Activated CD4-positive, alpha-beta T cell treated with anti-CD3 and anti-CD28 coated beads, Interleukin-2, Interleukin-6, amounts not matched to agents 100 ng/mL and 50 ng/mL, durations not matched to agents 16 hours and 8 hours (primary cell): ENCODE measurements at regions not wholly inside any gene's neighbourhood (a gene's known extent, or its start where the extent isn't known, plus 50 kb on each side); places are given as distances from the start of the nearest gene placed in this dataset.

Experiments
- DNase-seq: peaks from one replicate; pipeline ENCODE4 v3.0.0-alpha.2; 2020

DNA sequence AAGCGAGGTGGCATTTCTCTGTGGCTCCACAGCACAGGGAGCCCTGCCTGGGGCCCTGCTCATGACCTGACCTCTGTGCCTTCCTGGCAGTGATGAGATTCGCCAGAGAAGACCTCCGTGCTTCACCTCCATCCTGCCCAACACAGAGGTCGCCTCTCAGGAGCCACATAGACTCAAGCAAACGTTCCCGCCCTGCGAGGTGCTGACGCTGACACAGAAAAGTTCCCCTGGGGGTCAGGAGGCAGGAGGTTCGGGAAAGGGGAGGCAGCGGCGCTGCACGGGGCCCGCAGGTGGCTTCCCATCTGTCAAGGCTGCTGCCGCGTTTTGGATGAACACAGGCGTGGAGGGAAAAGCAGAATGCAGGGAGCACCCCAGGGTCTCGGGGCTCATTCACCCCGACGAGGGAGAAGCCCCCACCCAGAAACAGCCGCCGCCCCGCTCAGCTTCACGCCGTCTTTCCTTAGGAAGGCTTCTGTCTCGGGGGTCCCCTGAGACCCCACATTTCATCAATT, 579.6 kb upstream of the SALL3 start:
- no peak for DNase-seq

GRCh38 chr18:78402440-78402839, 577.2 kb upstream of the SALL3 start:
- DNase-seq = no peak

- DNase-seq = no peak
Measured at GRCh38 chr18:78402966-78403365, 576.7 kb upstream of the SALL3 start.

- no peak for DNase-seq
Measured at GRCh38 chr18:78403371-78403770, 576.2 kb upstream of the SALL3 start.

GRCh38 chr18:78405763-78406162, 573.9 kb upstream of the SALL3 start:
- DNase-seq = no peak

DNA sequence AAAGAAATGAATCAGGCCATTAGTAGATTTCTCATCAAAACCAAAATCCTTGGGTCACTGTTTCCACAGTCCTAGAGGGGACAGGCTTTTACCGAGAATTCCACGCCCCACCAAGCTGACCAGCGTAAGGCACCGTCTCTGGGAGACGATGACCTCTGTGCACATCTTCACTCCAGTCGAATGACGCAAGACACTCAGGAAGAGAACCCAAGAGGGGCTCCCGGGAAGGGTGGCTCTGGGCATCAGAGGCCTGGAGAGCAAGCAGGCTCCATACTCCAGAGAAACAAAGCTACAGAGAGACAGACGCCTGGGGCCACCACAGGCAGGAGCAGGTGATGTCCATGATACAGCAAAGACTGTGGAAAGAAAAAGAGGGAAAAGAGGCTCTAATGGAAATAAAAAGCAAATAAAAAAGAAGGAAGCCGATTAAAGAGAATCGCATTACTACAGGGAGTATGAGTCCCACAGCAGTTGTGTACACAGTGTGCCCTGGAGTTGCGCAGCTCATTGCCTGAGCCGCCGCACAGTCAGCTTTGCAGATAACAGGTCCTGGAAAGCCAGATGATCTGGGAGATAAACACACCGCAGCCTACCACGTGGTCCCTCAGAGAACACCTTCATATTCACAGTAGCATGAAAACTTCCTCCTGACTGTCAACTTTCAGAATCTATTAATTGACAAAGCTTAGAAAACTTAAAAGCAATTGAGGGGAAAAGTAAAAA, 572.7 kb upstream of the SALL3 start:
- DNase-seq = no peak

DNA sequence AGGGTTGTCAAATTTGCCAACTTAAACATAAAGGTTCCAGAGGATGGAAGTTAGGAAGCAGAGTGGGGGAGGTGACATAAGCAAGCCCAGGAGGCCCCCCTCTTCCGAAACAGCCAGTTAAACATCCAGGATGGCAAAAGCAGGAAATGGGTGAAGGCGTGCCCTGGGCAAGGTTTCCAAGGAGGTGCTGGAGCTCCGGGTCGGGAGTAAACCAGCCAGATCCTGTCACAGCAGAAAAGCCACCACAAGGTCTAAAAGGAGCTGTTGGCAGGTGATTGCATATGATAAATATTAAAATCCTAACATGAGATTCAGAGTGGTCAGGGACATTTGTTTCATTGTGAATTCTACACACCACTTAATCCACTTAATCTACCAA, 572.2 kb upstream of the SALL3 start:
- no peak for DNase-seq

DNA sequence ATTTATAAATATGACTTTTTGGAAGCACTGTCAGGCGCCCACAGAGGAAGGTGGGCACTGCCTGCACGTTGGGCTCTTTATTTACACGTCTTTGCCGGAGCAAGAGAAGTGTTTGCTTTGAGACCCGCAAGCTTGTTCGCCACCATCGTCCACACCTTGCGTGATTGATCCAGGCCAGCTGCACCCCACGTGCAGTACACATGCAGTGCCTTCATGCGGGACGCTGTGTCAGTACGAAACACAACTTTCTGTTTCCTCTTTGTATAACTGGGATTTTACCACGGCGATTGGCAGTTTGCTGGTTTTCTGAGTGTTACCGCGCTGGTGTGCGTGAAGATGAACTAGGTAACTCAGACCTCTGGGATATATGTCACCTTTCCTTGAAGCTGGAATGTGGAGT, 571.0 kb upstream of the SALL3 start:
- DNase-seq = no peak

GRCh38 chr18:78410094-78410786, 569.4 kb upstream of the SALL3 start:
- no peak for DNase-seq

DNA sequence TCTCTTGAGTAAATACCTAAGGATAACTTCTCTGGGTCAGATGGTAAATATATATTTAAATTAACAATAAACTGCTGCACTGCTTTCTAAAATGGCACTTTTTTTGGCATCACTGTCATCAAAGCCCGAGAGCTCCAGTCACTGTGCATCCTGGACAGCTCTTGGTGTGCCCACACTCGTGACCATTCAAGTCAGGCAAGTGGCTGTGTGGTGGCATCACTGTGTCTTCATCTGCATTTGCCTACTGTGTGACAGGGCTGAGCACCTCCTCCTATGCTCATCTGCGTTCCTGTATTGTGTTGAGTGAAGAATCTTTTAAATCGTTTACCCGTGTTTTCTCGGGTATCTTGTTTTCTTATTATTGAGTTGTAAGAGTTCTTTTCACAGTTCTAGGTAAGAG, 568.1 kb upstream of the SALL3 start:
- no peak for DNase-seq

- no peak for DNase-seq
Measured at GRCh38 chr18:78414302-78414701, 565.3 kb upstream of the SALL3 start.

DNA sequence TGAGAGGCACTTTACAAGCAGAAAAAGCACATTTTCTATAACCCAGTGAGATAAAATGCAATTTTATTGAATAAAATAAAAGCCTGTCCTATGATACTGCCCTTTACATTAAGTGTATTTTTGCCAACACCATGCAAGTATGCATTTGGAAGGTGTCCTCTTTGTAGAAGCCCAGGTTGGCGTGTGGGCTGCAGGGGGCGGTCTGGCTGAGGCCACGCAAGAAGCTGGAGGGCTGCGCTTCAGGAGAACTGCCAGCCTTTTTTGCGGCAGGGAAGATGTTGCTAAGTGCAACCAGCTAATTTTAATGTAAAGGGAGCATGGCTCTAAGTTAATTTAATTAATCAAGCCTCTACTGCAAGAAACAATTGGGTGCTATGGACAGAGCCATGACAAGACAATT, 562.8 kb upstream of the SALL3 start:
- no peak for DNase-seq

DNA sequence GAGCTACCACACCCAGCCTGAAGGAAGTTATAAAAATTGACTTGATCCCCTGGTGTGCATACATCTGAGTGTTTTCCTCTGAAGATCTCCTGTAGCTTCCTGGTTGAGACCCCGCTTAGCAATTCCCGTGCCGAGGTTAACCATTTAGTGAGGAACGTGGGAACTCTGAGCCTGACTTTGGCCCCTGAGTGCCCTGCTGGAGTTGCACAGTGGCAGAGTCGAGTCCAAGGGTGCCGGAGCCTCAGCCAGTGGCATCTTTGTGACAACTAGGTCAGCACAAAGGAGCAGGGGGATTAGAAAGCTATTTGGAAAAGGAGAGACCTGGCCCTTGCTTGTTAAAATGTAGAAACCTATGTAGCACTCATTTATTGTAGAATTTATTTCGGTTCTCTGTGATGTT, 561.2 kb upstream of the SALL3 start:
- DNase-seq = no peak

- DNase-seq = no peak
Measured at GRCh38 chr18:78419171-78419570, 560.4 kb upstream of the SALL3 start.

DNA sequence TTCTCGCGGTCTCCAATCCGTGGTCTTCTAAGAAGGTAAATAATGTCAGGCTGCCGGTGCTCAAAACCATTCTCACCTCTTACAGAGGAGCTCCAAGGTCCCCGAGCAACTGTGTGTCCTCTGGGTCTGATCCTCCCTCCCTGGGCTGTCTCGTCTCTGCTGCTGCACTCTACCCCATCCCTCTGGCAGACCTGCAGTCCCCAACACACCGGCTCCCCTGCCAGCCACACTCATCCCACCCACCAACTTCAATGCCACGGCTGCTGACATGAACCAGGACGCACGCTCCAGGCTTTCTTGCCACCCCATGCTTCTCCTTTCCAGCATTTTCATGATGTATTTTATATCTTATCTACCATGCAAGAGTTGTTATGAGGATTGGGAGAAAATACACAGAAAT, 559.5 kb upstream of the SALL3 start:
- DNase-seq = no peak

GRCh38 chr18:78421392-78421791, 558.2 kb upstream of the SALL3 start:
- DNase-seq = no peak

- no peak for DNase-seq
Measured at GRCh38 chr18:78422336-78422735, 557.3 kb upstream of the SALL3 start.

- DNase-seq = no peak
Measured at GRCh38 chr18:78423811-78424210, 555.8 kb upstream of the SALL3 start.

GRCh38 chr18:78424403-78425018, 555.1 kb upstream of the SALL3 start:
- DNase-seq = no peak

DNA sequence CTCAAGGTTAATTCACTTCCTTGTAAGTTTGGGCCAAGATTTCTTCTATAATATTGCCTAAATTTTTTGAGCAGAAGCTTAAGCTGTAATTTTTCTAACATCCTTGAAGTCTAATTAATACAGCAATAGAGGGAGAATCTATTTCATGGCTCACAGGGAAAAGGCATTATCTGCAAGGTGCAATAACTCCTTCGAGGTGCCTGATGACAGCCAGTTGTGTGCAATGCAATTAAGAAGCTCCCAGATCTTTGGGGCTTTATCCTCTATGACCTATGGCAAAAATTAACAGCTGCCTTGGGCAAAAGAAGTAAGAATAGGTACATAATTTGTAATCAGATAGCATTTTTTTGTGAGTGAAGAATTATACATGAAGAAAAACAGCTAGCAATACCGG, 554.6 kb upstream of the SALL3 start:
- DNase-seq = no peak

GRCh38 chr18:78427081-78427480, 552.5 kb upstream of the SALL3 start:
- no peak for DNase-seq

- DNase-seq = no peak
Measured at GRCh38 chr18:78429127-78430108, 550.2 kb upstream of the SALL3 start.
